GM23338 (cell line): ENCODE measurements at regions not wholly inside any gene's neighbourhood (a gene's known extent, or its start where the extent isn't known, plus 50 kb on each side); places are given as distances from the start of the nearest gene placed in this dataset.

Experiments used
- ATAC-seq: fragments of 200-7000 bp; cut with Tn5 transposase; 3 replicates; pipeline ENCODE4 v1.9.1; 2020
- DNase-seq: peaks from one replicate; pipeline ENCODE4 v3.0.0-alpha.2; 2015; ENCODE audit warnings: low spot score
- H2AFZ ChIP-seq: fragments of 200-600 bp; sonication (generic); 2 replicates; pipeline ENCODE4 v1.8.0; 2016; ENCODE audit warnings: antibody characterized with exemption, mild to moderate bottlenecking, moderate library complexity
- H3F3A ChIP-seq: fragments of 200-600 bp; sonication (generic); replicated peaks from 2 replicates; pipeline ENCODE4 v1.8.0; 2017; ENCODE audit warnings: antibody characterized with exemption, mixed run types, low read depth
- H3K27ac ChIP-seq: fragments of 200-600 bp; sonication (generic); 2 replicates; pipeline ENCODE4 v1.6.1; 2016; ENCODE audit warnings: low read depth
- H3K27me3 ChIP-seq: fragments of 200-600 bp; sonication (generic); 2 replicates; pipeline ENCODE4 v1.8.0; 2016; ENCODE audit warnings: mild to moderate bottlenecking, mixed run types, moderate library complexity; ENCODE audit not compliant: insufficient read depth
- H3K36me3 ChIP-seq: fragments of 200-600 bp; sonication (generic); 2 replicates; pipeline ENCODE4 v1.8.0; 2016; ENCODE audit warnings: mild to moderate bottlenecking; ENCODE audit not compliant: insufficient read depth
- H3K4me1 ChIP-seq: fragments of 200-600 bp; sonication (generic); 2 replicates; pipeline ENCODE4 v1.8.0; 2016; ENCODE audit warnings: mild to moderate bottlenecking, moderate library complexity; ENCODE audit not compliant: insufficient read depth
- H3K4me2 ChIP-seq: fragments of 200-600 bp; sonication (generic); 2 replicates; pipeline ENCODE4 v1.7.1; 2017; ENCODE audit warnings: mixed run types
- H3K4me3 ChIP-seq: fragments of 200-600 bp; sonication (generic); 2 replicates; pipeline ENCODE4 v1.6.1; 2016; ENCODE audit warnings: mixed run types
- H3K79me2 ChIP-seq: fragments of 200-600 bp; sonication (generic); replicated peaks from 2 replicates; pipeline ENCODE4 v1.8.0; 2017; ENCODE audit warnings: mild to moderate bottlenecking; ENCODE audit not compliant: insufficient read depth
- H3K9me2 ChIP-seq: fragments of 200-600 bp; sonication (generic); 2 replicates; pipeline ENCODE4 v1.8.0; 2017; ENCODE audit not compliant: insufficient read depth
- H4K20me1 ChIP-seq: fragments of 200-600 bp; sonication (generic); replicated peaks from 2 replicates; pipeline ENCODE4 v1.8.0; 2017; ENCODE audit warnings: mild to moderate bottlenecking; ENCODE audit not compliant: insufficient read depth
- H3K27ac Mint-ChIP-seq: 2 replicates; pipeline ENCODE4 v1.8.0; 2020; ENCODE audit warnings: inconsistent platforms, mild to moderate bottlenecking, moderate library complexity, mixed read lengths
- H3K27me3 Mint-ChIP-seq: 3 replicates; pipeline ENCODE4 v1.8.0; 2022; ENCODE audit warnings: low read depth, mild to moderate bottlenecking, moderate library complexity, mixed read lengths, inconsistent platforms; ENCODE audit not compliant: insufficient read depth, poor library complexity
- H3K36me3 Mint-ChIP-seq: 3 replicates; pipeline ENCODE4 v1.8.0; 2021; ENCODE audit warnings: low read depth, mild to moderate bottlenecking, inconsistent platforms, moderate library complexity, mixed read lengths
- H3K4me1 Mint-ChIP-seq: 3 replicates; pipeline ENCODE4 v1.8.0; 2020; ENCODE audit warnings: mild to moderate bottlenecking, inconsistent platforms, mixed read lengths
- H3K4me3 Mint-ChIP-seq: 3 replicates; pipeline ENCODE4 v1.8.0; 2021; ENCODE audit warnings: moderate library complexity, mild to moderate bottlenecking, inconsistent platforms, mixed read lengths
- H3K9me3 Mint-ChIP-seq: 3 replicates; pipeline ENCODE4 v1.8.0; 2020; ENCODE audit warnings: moderate library complexity, mild to moderate bottlenecking, inconsistent platforms, mixed read lengths
- CREB1 ChIP-seq: fragments of 250-450 bp; sonication (Bioruptor Pico); IDR thresholded peaks from 2 replicates; pipeline ENCODE4 v1.5.0; 2020; ENCODE audit warnings: low read depth, mild to moderate bottlenecking, moderate library complexity
- EZH2 ChIP-seq: fragments of 200-600 bp; sonication (generic); IDR thresholded peaks from one replicate; pipeline ENCODE4 v1.8.0; 2017; ENCODE audit warnings: antibody characterized with exemption, mild to moderate bottlenecking, low read depth; ENCODE audit not compliant: unreplicated experiment
- EZH2phosphoT487 ChIP-seq: fragments of 200-600 bp; sonication (generic); IDR thresholded peaks from one replicate; pipeline ENCODE4 v1.8.1; 2018; ENCODE audit warnings: antibody characterized with exemption; ENCODE audit not compliant: unreplicated experiment
- JUNB ChIP-seq: IDR thresholded peaks from one replicate; pipeline ENCODE4 v1.6.1; 2016; ENCODE audit warnings: antibody characterized with exemption; ENCODE audit not compliant: unreplicated experiment
- NANOG ChIP-seq: IDR thresholded peaks from 2 replicates; pipeline ENCODE4 v1.6.1; 2016; ENCODE audit warnings: antibody characterized with exemption, borderline replicate concordance
- POLR2AphosphoS5 ChIP-seq: IDR thresholded peaks from 2 replicates; pipeline ENCODE4 v1.6.1; 2016; ENCODE audit warnings: antibody characterized with exemption, low read depth
- STAT1 ChIP-seq: IDR thresholded peaks from one replicate; pipeline ENCODE4 v1.6.1; 2016; ENCODE audit warnings: antibody characterized with exemption; ENCODE audit not compliant: unreplicated experiment
- ZNF114 ChIP-seq: fragments of 250-450 bp; sonication (Bioruptor Pico); IDR thresholded peaks from 2 replicates; pipeline ENCODE4 v1.5.0; 2020; ENCODE audit warnings: mild to moderate bottlenecking, moderate library complexity
- ZNF462 ChIP-seq: fragments of 250-450 bp; sonication (Bioruptor Pico); IDR thresholded peaks from 2 replicates; pipeline ENCODE4 v1.5.0; 2020; ENCODE audit warnings: mild to moderate bottlenecking, moderate library complexity
- TF ChIP-seq, protein P1 (sequence below), 2 experiments: fragments of 200-600 bp in 1 of 2; sonication (generic) in 1 of 2; conservative IDR thresholded peaks; 2 replicates each; pipeline versions ENCODE4 v1.5.1 to v1.6.1; 2016 to 2017; ENCODE audit warnings: antibody characterized with exemption in 2 of 2, low read depth in 2 of 2, mild to moderate bottlenecking in 2 of 2, moderate library complexity in 1 of 2
- TF ChIP-seq, protein P2 (sequence below): IDR thresholded peaks from one replicate; pipeline ENCODE4 v1.6.1; 2018; ENCODE audit warnings: antibody characterized with exemption; ENCODE audit not compliant: unreplicated experiment

DNA sequence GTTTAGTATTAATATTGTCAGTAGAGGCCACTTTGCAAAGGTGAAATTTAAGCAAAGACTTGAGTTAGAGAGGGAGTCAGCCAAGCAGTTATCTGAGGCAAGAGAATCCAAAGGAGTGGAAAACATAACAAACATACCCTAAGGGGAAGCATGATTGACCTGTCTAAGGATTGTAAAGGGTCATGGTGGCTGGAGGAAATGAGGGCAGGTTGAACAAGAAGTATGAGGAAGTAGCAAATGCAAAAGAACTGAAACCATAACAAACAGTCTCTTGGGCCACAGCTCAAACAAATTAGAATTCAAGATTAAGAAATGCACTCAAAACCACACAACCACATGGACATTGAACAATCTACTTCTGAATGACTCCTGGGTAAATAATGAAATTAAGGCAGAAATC, 103.2 kb downstream of the FBXO5 start (continued):
- TF ChIP-seq ZNF462 (no peak), EZH2phosphoT487 (no peak), NANOG (no peak), JUNB (no peak), CREB1 (CRISPR knock-in tag) (no peak)
- TF ChIP-seq, protein P1, sequence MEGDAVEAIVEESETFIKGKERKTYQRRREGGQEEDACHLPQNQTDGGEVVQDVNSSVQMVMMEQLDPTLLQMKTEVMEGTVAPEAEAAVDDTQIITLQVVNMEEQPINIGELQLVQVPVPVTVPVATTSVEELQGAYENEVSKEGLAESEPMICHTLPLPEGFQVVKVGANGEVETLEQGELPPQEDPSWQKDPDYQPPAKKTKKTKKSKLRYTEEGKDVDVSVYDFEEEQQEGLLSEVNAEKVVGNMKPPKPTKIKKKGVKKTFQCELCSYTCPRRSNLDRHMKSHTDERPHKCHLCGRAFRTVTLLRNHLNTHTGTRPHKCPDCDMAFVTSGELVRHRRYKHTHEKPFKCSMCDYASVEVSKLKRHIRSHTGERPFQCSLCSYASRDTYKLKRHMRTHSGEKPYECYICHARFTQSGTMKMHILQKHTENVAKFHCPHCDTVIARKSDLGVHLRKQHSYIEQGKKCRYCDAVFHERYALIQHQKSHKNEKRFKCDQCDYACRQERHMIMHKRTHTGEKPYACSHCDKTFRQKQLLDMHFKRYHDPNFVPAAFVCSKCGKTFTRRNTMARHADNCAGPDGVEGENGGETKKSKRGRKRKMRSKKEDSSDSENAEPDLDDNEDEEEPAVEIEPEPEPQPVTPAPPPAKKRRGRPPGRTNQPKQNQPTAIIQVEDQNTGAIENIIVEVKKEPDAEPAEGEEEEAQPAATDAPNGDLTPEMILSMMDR (conservative IDR thresholded peaks at IDR 0.05; ENCODE audit: low read depth in 2 of 2) = no peak

- Histone ChIP-seq H3F3A (no peaks in the 10 kb centered on the region), H3K4me2 (no peak overlapping the region), H3K79me2 (no peaks in the 10 kb centered on the region), H3K4me3 (no peak overlapping the region), H3K4me1 (peaks cover 5% of the 10 kb centered on the region; the same call in 1 of the 2 replicates), H3K9me2 (no peaks in the 10 kb centered on the region), H3K36me3 (no peaks in the 10 kb centered on the region), H3K27ac (no peak overlapping the region), H2AFZ (0 out of 2 replicates have a peak overlapping the region, but pooled peaks have one; percentile 12), H4K20me1 (no peaks in the 10 kb centered on the region), H3K27me3 (no peaks in the 10 kb centered on the region)
- Mint-ChIP-seq H3K4me3 (no peak overlapping the region), H3K9me3 (no peaks in the 10 kb centered on the region), H3K4me1 (peaks cover 7% of the 10 kb centered on the region), H3K36me3 (no peaks in the 10 kb centered on the region), H3K27ac (no peak overlapping the region), H3K27me3 (no peaks in the 10 kb centered on the region)
- no peak for DNase-seq
- no peak for ATAC-seq
- TF ChIP-seq, protein P2, sequence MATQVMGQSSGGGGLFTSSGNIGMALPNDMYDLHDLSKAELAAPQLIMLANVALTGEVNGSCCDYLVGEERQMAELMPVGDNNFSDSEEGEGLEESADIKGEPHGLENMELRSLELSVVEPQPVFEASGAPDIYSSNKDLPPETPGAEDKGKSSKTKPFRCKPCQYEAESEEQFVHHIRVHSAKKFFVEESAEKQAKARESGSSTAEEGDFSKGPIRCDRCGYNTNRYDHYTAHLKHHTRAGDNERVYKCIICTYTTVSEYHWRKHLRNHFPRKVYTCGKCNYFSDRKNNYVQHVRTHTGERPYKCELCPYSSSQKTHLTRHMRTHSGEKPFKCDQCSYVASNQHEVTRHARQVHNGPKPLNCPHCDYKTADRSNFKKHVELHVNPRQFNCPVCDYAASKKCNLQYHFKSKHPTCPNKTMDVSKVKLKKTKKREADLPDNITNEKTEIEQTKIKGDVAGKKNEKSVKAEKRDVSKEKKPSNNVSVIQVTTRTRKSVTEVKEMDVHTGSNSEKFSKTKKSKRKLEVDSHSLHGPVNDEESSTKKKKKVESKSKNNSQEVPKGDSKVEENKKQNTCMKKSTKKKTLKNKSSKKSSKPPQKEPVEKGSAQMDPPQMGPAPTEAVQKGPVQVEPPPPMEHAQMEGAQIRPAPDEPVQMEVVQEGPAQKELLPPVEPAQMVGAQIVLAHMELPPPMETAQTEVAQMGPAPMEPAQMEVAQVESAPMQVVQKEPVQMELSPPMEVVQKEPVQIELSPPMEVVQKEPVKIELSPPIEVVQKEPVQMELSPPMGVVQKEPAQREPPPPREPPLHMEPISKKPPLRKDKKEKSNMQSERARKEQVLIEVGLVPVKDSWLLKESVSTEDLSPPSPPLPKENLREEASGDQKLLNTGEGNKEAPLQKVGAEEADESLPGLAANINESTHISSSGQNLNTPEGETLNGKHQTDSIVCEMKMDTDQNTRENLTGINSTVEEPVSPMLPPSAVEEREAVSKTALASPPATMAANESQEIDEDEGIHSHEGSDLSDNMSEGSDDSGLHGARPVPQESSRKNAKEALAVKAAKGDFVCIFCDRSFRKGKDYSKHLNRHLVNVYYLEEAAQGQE = no peak
- no peak for TF ChIP-seq CREB1 (CRISPR knock-in tag)
- TF ChIP-seq JUNB = no peak
- TF ChIP-seq NANOG = no peak
- no peak for TF ChIP-seq STAT1
- no peak for TF ChIP-seq EZH2phosphoT487
- no peak for TF ChIP-seq ZNF114 (CRISPR knock-in tag)
- TF ChIP-seq EZH2 = no peak
- TF ChIP-seq, protein P1 (conservative IDR thresholded peaks at IDR 0.05; ENCODE audit: low read depth in 2 of 2) = no peak
- TF ChIP-seq POLR2AphosphoS5 = no peak
These were observed 89.7 kb downstream of the FBXO5 start for GRCh38 chr6:152893187-152893586.
